ENCODE measurements at regions not wholly inside any gene's neighbourhood (a gene's known extent, or its start where the extent isn't known, plus 50 kb on each side); places are given as distances from the start of the nearest gene placed in this dataset.

GRCh38 chr18:11497585-11497984 lies 111.8 kb upstream of the SLC35G4 start:
- Histone ChIP-seq H3K4me1 (ENCODE audit: insufficient read depth, poor library complexity, severe bottlenecking) (peaks cover 33% of the 10 kb centered on the region), H3K27ac (ENCODE audit: poor library complexity, severe bottlenecking) (no peak overlapping the region), H3K4me3 (ENCODE audit: severe bottlenecking) (no peak overlapping the region), H3K36me3 (ENCODE audit: low read depth) (no peaks in the 10 kb centered on the region), H3K27me3 (ENCODE audit: insufficient read depth, poor library complexity, severe bottlenecking) (no peaks in the 10 kb centered on the region), H3K9me3 (ENCODE audit: severe bottlenecking) (no peaks in the 10 kb centered on the region)
- DNase-seq (ENCODE audit: low spot score) (no peak), ATAC-seq (ENCODE audit: low read depth) (no peak)
- no peak for TF ChIP-seq CTCF (IDR thresholded peaks at IDR 0.05; ENCODE audit: poor library complexity, severe bottlenecking)

- no peak for DNase-seq (ENCODE audit: low spot score)
- Histone ChIP-seq H3K27ac (ENCODE audit: poor library complexity, severe bottlenecking) (no peak overlapping the region), H3K9me3 (ENCODE audit: severe bottlenecking) (no peaks in the 10 kb centered on the region), H3K36me3 (ENCODE audit: low read depth) (no peaks in the 10 kb centered on the region), H3K4me3 (ENCODE audit: severe bottlenecking) (no peak overlapping the region), H3K4me1 (ENCODE audit: insufficient read depth, poor library complexity, severe bottlenecking) (peaks cover 33% of the 10 kb centered on the region), H3K27me3 (ENCODE audit: insufficient read depth, poor library complexity, severe bottlenecking) (no peaks in the 10 kb centered on the region)
- TF ChIP-seq CTCF (IDR thresholded peaks at IDR 0.05; ENCODE audit: poor library complexity, severe bottlenecking) = no peak
- no peak for ATAC-seq (ENCODE audit: low read depth)
Measured at GRCh38 chr18:11496526-11497172, 112.7 kb upstream of the SLC35G4 start.

- Histone ChIP-seq H3K27ac (ENCODE audit: poor library complexity, severe bottlenecking) (no peak overlapping the region), H3K9me3 (ENCODE audit: severe bottlenecking) (no peaks in the 10 kb centered on the region), H3K4me3 (ENCODE audit: severe bottlenecking) (no peak overlapping the region), H3K27me3 (ENCODE audit: insufficient read depth, poor library complexity, severe bottlenecking) (no peaks in the 10 kb centered on the region), H3K36me3 (ENCODE audit: low read depth) (no peaks in the 10 kb centered on the region), H3K4me1 (ENCODE audit: insufficient read depth, poor library complexity, severe bottlenecking) (peaks cover 27% of the 10 kb centered on the region)
- no peak for TF ChIP-seq CTCF (IDR thresholded peaks at IDR 0.05; ENCODE audit: poor library complexity, severe bottlenecking)
- DNase-seq (ENCODE audit: low spot score) (no peak), ATAC-seq (ENCODE audit: low read depth) (no peak)
Measured at GRCh38 chr18:11495441-11495840, 114.0 kb upstream of the SLC35G4 start.

GRCh38 chr18:11494107-11494506 lies 115.3 kb upstream of the SLC35G4 start:
- Histone ChIP-seq H3K27ac (ENCODE audit: poor library complexity, severe bottlenecking) (no peak overlapping the region), H3K4me1 (ENCODE audit: insufficient read depth, poor library complexity, severe bottlenecking) (peaks cover 17% of the 10 kb centered on the region), H3K4me3 (ENCODE audit: severe bottlenecking) (no peak overlapping the region), H3K27me3 (ENCODE audit: insufficient read depth, poor library complexity, severe bottlenecking) (no peaks in the 10 kb centered on the region), H3K9me3 (ENCODE audit: severe bottlenecking) (no peaks in the 10 kb centered on the region), H3K36me3 (ENCODE audit: low read depth) (no peaks in the 10 kb centered on the region)
- no peak for TF ChIP-seq CTCF (IDR thresholded peaks at IDR 0.05; ENCODE audit: poor library complexity, severe bottlenecking)
- DNase-seq (ENCODE audit: low spot score) (no peak), ATAC-seq (ENCODE audit: low read depth) (peak; percentile 82)

GRCh38 chr18:11489266-11489899 lies 120.0 kb upstream of the SLC35G4 start:
- ATAC-seq (ENCODE audit: low read depth) (no peak), DNase-seq (ENCODE audit: low spot score) (no peak)
- Histone ChIP-seq H3K9me3 (ENCODE audit: severe bottlenecking) (no peaks in the 10 kb centered on the region), H3K4me1 (ENCODE audit: insufficient read depth, poor library complexity, severe bottlenecking) (peaks cover 20% of the 10 kb centered on the region), H3K27me3 (ENCODE audit: insufficient read depth, poor library complexity, severe bottlenecking) (no peaks in the 10 kb centered on the region), H3K36me3 (ENCODE audit: low read depth) (no peaks in the 10 kb centered on the region), H3K27ac (ENCODE audit: poor library complexity, severe bottlenecking) (no peak overlapping the region), H3K4me3 (ENCODE audit: severe bottlenecking) (no peak overlapping the region)
- TF ChIP-seq CTCF (IDR thresholded peaks at IDR 0.05; ENCODE audit: poor library complexity, severe bottlenecking) = no peak
